Activated T-cell treated with anti-CD3 and anti-CD28 coated beads for 24 hours (primary cell): ENCODE measurements at regions not wholly inside any gene's neighbourhood (a gene's known extent, or its start where the extent isn't known, plus 50 kb on each side); places are given as distances from the start of the nearest gene placed in this dataset.

ENCODE experiments used
- DNase-seq: peaks from one replicate; pipeline ENCODE4 v3.0.0-alpha.2; 2020; ENCODE audit warnings: low read depth

- DNase-seq, result no peak
Observed at GRCh38 chr1:169053196-169053595, 53.3 kb upstream of the ATP1B1 start.
